Dendritic cell treated with granulocyte-macrophage colony-stimulating factor and Interleukin-4, amounts not matched to agents 40 ng/mL and 50 ng/mL, for 4 days (primary cell): ENCODE measurements at regions not wholly inside any gene's neighbourhood (a gene's known extent, or its start where the extent isn't known, plus 50 kb on each side); places are given as distances from the start of the nearest gene placed in this dataset.

ENCODE experiments used
- H3K27ac Mint-ChIP-seq: one replicate; pipeline ENCODE4 v1.8.0; 2022; ENCODE audit warnings: mild to moderate bottlenecking, mixed read lengths
- H3K27me3 Mint-ChIP-seq: one replicate; pipeline ENCODE4 v1.8.0; 2022; ENCODE audit warnings: mild to moderate bottlenecking, mixed read lengths
- H3K36me3 Mint-ChIP-seq: one replicate; pipeline ENCODE4 v1.8.0; 2022; ENCODE audit warnings: low read depth, mixed read lengths
- H3K4me1 Mint-ChIP-seq: one replicate; pipeline ENCODE4 v1.8.0; 2022; ENCODE audit warnings: low read depth, mixed read lengths
- H3K4me3 Mint-ChIP-seq: one replicate; pipeline ENCODE4 v1.8.0; 2022; ENCODE audit warnings: mild to moderate bottlenecking, moderate library complexity, mixed read lengths
- H3K9me3 Mint-ChIP-seq: one replicate; pipeline ENCODE4 v1.8.0; 2022; ENCODE audit warnings: mixed read lengths
- intact Hi-C: fragments of 100-400 bp; cut with micrococcal nuclease; formaldehyde crosslinking; loops from one replicate; pipeline ENCODE4 v1.15.0; 2022

DNA sequence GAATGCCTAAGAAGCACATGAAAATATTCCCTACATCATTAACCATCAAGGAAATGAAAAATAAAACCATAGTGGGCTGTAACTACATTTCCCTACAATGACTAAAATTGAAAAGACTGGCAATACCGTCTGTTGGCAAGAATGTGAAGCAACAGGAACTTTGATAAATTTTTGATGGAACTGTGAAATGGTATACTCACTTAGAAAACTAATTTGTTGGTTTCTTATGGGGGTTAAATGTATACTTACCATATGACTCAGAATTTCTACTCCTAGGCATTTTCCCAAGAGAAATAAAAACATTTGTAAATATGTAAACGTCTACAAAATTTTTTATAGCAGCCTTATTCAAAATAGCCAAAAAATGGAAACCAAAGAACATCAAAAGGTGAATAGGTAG lies 121.4 kb upstream of the PLEKHA5 start:
- Mint-ChIP-seq H3K27ac (no peak overlapping the region), H3K9me3 (peaks cover 8% of the 10 kb centered on the region), H3K4me3 (no peak overlapping the region), H3K36me3 (no peaks in the 10 kb centered on the region), H3K27me3 (no peaks in the 10 kb centered on the region), H3K4me1 (peaks cover 4% of the 10 kb centered on the region)
- intact Hi-C loops, result no loop called here

DNA sequence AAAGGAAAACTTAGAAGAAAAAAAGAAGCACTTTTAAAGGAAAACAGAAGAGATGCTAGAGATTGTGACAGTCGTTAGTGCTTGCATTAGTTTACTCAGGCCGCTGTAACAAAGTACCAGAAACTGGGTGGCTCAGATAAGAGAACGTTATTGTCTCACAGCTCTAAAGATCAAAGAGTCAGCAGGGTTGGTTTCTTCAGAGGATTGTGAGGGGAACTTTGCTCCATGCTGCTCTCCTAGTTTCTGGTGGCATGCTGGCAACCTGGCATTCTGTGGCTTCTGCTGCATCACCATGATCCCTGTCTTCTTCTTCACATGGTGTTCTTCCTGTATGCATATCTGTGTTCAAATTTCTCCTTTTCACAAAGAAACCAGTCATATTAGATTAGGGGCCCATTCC lies 119.4 kb upstream of the PLEKHA5 start:
- H3K27ac Mint-ChIP-seq, result no peak overlapping the region

DNA sequence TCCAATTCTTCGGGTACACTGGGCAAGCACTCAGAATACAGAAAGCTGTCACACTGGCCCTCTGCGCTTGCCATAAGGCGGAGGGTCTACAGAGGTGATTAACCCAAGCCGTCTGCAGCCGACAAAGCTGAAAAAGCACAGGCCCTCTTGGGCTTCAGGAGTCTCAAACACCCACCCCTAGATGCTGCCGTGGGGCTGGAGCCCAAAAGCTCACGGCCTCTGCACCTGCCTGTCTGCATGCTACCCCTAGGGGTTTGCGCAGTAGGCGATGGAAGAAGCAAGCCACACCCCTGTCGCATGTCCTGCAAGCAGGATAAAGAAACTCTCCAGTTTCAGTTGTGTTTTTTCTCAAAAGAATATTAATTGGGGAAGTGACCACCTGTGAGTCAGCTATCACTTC lies 118.8 kb upstream of the PLEKHA5 start:
- Mint-ChIP-seq H3K4me3 (no peak overlapping the region), H3K4me1 (peaks cover 4% of the 10 kb centered on the region), H3K9me3 (peaks cover 8% of the 10 kb centered on the region), H3K36me3 (no peaks in the 10 kb centered on the region), H3K27me3 (no peaks in the 10 kb centered on the region), H3K27ac (no peak overlapping the region)
- intact Hi-C loops, result no loop called here

More for the DNA sequence above, 119.4 kb upstream of the PLEKHA5 start:
- Mint-ChIP-seq H3K9me3 (peaks cover 8% of the 10 kb centered on the region), H3K36me3 (no peaks in the 10 kb centered on the region), H3K4me1 (peaks cover 4% of the 10 kb centered on the region), H3K27me3 (no peaks in the 10 kb centered on the region), H3K4me3 (no peak overlapping the region)
- intact Hi-C loops, result no loop called here

DNA sequence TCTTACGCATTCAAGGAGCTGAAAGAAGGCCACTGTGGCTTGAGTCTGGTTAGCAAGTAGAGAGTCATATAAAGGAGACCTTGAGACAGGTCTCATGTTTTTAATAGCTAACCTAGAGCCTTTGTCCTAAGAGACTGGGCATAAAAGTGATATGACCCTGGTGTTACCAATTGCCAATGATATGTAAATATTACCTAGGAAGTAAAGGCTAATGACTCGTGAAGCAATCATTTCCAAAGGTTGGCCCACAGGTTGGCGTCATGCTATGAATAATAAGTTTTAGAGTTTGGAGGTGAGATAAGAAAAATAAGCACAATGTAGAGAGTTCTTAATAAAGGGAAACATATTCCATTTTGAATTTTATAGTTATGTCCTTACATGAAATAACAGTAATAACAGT lies 116.6 kb upstream of the PLEKHA5 start:
- Mint-ChIP-seq H3K4me1 (peaks cover 4% of the 10 kb centered on the region), H3K36me3 (no peaks in the 10 kb centered on the region), H3K4me3 (no peak overlapping the region), H3K27me3 (no peaks in the 10 kb centered on the region), H3K27ac (no peak overlapping the region), H3K9me3 (peaks cover 8% of the 10 kb centered on the region)
- intact Hi-C loops, result no loop called here

DNA sequence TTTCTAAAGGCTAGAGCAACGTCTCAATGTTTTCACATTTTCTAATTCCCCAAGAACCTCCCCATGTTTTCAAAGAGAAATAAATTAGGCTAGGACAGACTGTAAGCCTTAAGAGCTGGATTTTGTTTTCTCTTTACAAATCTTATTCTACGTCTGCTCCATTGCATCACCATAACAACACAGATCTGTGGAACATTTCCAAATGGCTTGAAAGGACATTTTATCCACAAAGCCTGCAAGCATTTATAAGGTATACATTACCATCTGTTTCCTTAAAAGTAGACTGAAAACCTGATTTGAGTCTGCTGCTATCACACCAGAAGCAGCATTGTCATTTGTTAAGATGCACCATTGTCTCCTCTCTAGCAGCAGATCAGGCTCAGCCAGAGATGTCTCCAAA lies 115.3 kb upstream of the PLEKHA5 start:
- peaks cover 8% of the 10 kb centered on the region for H3K9me3 Mint-ChIP-seq
- H3K27ac Mint-ChIP-seq, result no peak overlapping the region
- no peaks in the 10 kb centered on the region for H3K36me3 Mint-ChIP-seq
- no peak overlapping the region for H3K4me3 Mint-ChIP-seq
- no peaks in the 10 kb centered on the region for H3K27me3 Mint-ChIP-seq
- intact Hi-C loops, result no loop called here
- peaks cover 4% of the 10 kb centered on the region for H3K4me1 Mint-ChIP-seq

DNA sequence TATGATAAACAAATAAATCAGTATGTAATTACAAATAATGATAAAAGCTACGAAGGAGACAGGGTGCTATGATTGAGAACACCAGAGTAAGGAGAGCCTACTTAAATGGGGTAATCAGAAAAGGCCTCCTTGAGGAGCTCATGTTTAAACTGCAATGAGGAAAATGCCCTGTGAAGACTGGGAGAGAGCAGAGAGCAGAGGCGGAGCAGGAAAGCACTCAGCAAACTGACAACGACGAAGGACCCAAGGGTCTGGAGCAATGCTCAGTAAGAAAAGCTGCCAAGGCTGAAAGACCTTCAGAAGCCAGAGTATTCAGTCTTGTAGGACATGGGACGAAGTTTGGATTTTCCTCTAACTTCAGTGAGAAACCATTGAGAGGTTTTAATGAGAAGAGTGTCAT lies 114.2 kb upstream of the PLEKHA5 start:
- Mint-ChIP-seq H3K9me3 (peaks cover 7% of the 10 kb centered on the region), H3K4me3 (no peak overlapping the region), H3K4me1 (peaks cover 4% of the 10 kb centered on the region), H3K36me3 (no peaks in the 10 kb centered on the region), H3K27me3 (no peaks in the 10 kb centered on the region), H3K27ac (no peak overlapping the region)
- intact Hi-C loops, result no loop called here

DNA sequence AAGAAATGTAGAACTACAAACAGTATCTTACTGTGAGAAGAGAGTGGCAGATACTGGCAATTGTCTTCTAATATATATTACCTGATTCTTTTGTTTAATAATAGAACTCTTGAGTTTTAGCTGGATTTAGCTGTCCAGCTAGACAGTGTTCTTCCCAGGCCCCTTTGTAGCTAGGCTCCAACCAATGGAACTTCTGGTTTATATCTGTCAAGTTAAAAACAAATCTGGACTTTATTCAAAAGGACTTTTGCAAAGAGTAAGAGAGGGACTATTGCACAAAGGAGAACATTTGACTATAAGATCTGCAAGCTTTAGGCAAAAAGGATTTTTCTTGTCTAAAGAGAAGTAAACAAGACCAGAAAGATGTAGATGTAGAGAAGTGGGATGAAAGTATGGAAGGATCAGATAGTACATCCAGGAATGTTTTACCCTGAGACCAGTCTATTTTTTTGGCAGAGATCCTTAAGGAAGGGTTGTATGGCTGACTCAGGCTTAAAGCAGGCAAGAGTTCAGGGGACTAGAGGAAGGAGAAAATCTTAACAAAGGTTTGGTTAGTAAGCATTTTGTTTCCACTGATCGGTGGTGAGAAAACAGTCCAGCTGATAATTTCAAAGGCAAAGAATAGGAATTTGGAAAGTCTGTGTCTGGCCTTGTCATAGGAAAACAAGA lies 111.1 kb upstream of the PLEKHA5 start:
- H3K4me3 Mint-ChIP-seq, result no peak overlapping the region
- no peaks in the 10 kb centered on the region for H3K4me1 Mint-ChIP-seq
- H3K27me3 Mint-ChIP-seq, result no peaks in the 10 kb centered on the region
- H3K36me3 Mint-ChIP-seq, result no peaks in the 10 kb centered on the region
- intact Hi-C loops, result no loop called here
- H3K27ac Mint-ChIP-seq, result no peak overlapping the region
- H3K9me3 Mint-ChIP-seq, result no peaks in the 10 kb centered on the region

DNA sequence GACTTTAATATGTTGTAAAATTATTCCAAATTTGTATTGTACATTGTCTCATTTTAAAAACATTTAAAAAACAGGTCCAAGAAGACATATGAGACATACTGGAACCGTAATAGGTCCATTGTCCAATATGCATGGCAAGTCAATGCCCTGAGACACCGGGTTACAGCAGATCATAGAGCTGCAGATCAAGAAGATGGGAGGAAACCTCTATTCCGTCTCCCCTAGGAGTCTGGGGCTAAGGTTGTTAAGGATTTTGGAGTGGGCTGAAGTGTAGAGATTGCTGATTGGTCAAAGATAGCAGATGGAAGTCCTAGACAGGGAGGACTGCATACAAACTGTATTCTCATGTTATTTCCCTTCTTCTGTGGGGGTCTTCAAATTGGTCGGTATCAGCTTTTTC lies 108.3 kb upstream of the PLEKHA5 start:
- Mint-ChIP-seq H3K4me3 (no peak overlapping the region), H3K36me3 (no peaks in the 10 kb centered on the region), H3K27ac (no peak overlapping the region), H3K4me1 (no peaks in the 10 kb centered on the region), H3K9me3 (no peaks in the 10 kb centered on the region), H3K27me3 (no peaks in the 10 kb centered on the region)
- intact Hi-C loops, result no loop called here

DNA sequence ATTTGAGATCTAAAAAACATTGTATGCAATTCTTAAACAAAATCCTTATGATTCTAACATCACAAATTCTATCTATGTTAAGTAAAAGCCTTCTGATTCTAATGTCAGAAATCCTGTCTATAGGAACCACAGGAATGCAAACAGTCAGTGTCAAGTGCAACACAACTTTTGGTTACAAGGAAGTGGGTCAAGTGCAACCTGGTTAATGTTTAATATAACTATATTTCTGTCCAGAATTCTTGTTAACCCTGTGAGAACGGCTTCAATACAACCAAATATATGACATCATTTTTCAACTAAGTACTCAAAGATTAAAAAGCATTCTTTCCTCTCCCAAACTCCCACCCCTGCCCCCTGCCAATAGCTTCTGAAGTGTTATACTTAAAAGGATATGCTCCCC lies 107.9 kb upstream of the PLEKHA5 start:
- H3K27ac Mint-ChIP-seq, result no peak overlapping the region
- no peaks in the 10 kb centered on the region for H3K36me3 Mint-ChIP-seq
- intact Hi-C loops, result no loop called here
- H3K9me3 Mint-ChIP-seq, result no peaks in the 10 kb centered on the region
- H3K27me3 Mint-ChIP-seq, result no peaks in the 10 kb centered on the region
- H3K4me3 Mint-ChIP-seq, result no peak overlapping the region
- no peaks in the 10 kb centered on the region for H3K4me1 Mint-ChIP-seq

DNA sequence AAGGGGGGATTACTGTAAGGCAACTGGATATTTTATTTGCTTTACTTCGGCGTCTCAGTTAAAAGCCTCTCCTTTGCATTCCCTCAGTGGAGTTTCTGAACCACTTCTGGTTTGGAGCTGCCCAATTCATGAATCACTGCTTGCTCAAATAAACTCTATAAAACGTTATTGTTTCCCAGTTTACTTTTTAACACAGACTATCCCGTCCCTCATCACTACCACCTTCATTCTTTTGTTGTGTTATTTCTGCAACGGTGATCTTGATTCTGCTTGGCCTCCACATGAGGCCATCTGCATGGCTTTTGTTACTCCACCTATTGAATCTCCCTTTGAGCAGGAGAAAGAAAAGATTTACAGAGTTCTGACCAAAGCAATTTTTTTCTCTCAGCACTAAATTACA lies 104.0 kb upstream of the PLEKHA5 start:
- intact Hi-C loops, result no loop called here
- H3K27ac Mint-ChIP-seq, result no peak overlapping the region
- H3K4me1 Mint-ChIP-seq, result no peaks in the 10 kb centered on the region
- no peaks in the 10 kb centered on the region for H3K36me3 Mint-ChIP-seq
- no peaks in the 10 kb centered on the region for H3K9me3 Mint-ChIP-seq
- H3K4me3 Mint-ChIP-seq, result no peak overlapping the region
- no peaks in the 10 kb centered on the region for H3K27me3 Mint-ChIP-seq

DNA sequence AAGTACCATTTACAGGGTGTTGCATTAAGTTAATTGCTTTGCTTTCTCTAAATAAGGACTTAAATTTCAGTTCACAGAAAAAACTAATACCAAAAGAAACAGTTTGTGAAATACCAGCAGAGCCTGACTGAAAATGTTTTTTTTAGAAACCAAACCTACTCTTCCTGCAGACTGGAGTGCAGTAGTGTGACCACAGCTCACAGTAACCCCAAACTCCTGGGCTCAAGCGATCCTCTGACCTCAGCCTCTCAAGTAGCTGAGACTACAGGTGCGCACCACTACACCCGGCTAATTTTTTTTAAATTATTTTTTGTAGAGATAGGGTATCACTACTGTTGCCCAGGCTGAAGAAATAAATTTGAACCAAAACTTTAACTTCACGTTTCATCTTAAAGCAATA lies 103.5 kb upstream of the PLEKHA5 start:
- Mint-ChIP-seq H3K9me3 (peaks cover 3% of the 10 kb centered on the region), H3K27me3 (no peaks in the 10 kb centered on the region), H3K27ac (no peak overlapping the region), H3K4me1 (no peaks in the 10 kb centered on the region), H3K36me3 (no peaks in the 10 kb centered on the region), H3K4me3 (no peak overlapping the region)
- intact Hi-C loops, result no loop called here

DNA sequence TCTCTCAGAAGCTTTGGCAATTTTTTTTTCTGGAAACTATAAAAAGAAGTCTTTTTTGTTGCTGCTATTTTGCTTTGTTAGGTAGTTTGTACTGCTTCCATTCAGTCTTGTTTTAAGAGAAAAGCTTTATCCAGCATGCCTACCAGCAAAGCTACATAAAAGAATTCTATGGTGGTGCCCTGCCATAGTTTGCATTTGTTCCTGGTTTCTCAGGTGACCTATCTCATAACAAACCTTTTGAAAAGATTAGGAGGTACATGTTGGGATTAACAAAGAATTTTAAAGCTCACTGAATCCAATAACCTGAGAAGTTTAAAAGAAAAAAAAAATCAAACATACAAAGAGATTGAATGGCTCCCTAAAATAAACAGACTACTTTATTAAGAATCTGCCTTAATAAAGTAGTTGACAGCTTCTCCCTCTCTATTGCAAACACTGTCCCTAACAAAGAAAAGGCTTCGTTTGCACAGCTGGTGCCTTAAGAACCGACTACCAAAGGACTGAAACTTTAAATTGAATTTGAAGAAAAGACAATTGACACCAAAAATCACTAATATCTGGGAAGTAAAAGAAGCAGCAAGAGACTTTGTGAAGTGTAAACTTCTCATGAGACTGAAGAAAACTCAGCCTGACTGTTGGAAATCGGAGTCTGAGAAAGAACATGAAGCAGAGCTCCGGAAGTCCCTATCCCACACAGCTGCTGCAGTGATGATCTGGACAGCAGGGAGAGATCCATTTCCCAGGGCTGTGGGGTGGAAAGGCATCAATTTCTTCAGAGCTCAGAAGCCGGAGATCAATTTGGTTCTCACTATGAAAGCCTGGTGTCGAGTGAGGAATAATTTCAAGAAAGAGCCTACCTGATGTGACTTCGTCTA lies 102.7 kb upstream of the PLEKHA5 start:
- intact Hi-C loops, result no loop called here

DNA sequence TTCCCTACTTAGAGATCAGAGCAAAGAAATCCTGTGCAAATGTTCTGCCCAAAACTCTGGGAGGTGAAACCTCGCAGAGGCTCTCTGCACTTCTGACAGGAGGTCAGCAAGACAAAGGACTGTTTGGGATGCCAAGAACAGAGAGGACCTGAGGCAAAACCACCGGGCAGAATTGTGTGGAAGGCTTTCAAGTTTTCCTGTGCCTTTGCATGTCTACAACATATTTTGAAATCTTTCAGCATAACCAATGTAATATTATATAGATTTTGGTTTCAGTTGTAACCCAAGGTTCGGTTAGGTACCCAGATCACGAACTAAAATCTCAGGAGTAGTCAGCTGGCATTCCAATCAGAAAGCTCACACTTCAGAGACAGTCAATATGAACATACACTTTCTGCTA lies 99.4 kb upstream of the PLEKHA5 start:
- Mint-ChIP-seq H3K27me3 (no peaks in the 10 kb centered on the region), H3K9me3 (peaks cover 42% of the 10 kb centered on the region), H3K4me3 (no peak overlapping the region), H3K36me3 (no peaks in the 10 kb centered on the region), H3K4me1 (no peaks in the 10 kb centered on the region), H3K27ac (no peak overlapping the region)
- intact Hi-C loops, result no loop called here

More for the DNA sequence above, 102.7 kb upstream of the PLEKHA5 start:
- no peak overlapping the region for H3K4me3 Mint-ChIP-seq
- peaks cover 11% of the 10 kb centered on the region for H3K9me3 Mint-ChIP-seq
- H3K36me3 Mint-ChIP-seq, result no peaks in the 10 kb centered on the region
- H3K27ac Mint-ChIP-seq, result no peak overlapping the region
- H3K27me3 Mint-ChIP-seq, result no peaks in the 10 kb centered on the region
- H3K4me1 Mint-ChIP-seq, result no peaks in the 10 kb centered on the region

DNA sequence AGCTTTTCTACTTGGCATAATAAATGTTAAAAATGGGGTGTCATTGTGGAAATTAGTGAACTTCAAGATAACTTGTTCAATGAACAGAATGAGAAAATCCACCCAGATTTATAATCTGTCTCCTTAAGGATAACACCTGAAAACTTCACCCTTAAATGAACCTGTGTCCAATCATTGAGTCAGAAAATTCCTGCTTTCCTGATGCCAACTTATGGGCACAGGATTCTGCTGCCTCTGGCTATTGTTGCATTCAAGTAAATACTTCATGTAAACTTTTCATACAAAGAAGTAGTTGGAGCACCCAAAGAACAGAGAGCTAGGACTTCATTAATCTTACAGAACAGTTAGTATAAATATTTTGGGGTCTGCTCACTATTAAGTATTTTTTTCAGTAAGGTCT lies 98.9 kb upstream of the PLEKHA5 start:
- Mint-ChIP-seq H3K27ac (no peak overlapping the region), H3K4me3 (no peak overlapping the region), H3K9me3 (peaks cover 42% of the 10 kb centered on the region), H3K27me3 (no peaks in the 10 kb centered on the region), H3K36me3 (no peaks in the 10 kb centered on the region), H3K4me1 (no peaks in the 10 kb centered on the region)
- intact Hi-C loops, result no loop called here
